Amygdala (tissue), 56 donors: ENCODE measurements at regions not wholly inside any gene's neighbourhood (a gene's known extent, or its start where the extent isn't known, plus 50 kb on each side); places are given as distances from the start of the nearest gene placed in this dataset.
"Not testable (repeated sequence)": the region's sequence is repeated elsewhere in the genome, so short reads cannot be mapped to it uniquely, and the experiment has no call there.

Experiments used
- DNase-seq, 56 donors: peaks; one replicate each; lab custom pipeline; 2025; lab: John Stamatoyannopoulos, UW

DNA sequence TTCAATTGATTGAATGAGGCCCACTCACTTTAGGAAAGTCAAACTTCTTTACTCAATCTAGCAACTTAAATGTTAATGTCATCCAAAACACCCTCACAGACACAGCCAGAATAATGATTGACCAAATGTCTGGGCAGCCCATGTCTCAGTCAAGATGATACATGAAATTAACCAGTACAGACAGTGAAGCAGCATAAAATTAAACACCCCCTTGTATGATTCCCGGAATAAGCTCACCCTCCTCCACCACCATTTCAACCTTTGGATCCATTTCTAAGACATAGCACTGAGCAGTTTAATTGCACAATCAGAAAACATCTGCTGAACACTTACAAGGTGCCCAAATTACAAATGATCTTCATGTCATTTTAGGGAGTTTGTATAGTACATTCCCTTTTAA is 570.7 kb upstream of the ID2 start:
- DNase-seq: no peak

DNA sequence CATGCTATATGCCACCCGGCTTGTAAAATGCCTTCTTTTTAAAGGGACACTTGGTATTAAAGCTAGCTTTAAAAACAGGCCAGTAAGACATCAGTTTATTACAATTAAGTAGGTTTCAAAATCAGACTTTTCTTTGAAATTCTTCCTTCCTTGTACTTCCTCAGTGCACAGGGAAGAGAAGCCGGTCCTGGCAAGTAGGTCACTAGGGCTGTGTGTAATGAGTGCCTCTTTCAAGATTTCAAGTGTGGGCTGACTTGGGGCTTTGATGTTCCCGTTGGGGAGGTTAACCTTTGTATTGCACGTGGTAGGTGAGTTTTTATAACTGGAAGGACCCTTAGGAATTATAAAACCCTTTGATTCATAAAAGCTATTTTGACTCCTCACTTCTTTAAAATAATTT is 566.4 kb upstream of the ID2 start:
- no peak for DNase-seq

DNA sequence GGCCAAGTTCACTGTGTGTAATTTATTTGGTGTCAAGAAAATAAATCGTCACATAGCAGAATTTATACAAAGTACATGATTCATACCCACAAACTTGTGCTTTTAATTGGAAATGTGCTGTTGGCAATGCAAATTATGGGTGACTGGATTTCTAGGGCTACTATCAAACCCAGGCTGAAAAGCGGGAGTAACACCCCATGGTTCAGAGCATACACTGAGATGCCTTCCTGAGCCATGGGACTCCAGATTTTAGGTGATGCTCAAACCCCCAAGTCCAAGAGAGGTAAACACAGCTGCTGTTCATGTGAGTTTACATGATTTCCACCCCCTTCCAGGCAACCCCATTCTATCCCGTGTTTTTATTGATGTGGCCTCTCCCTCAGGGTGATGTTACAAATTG is 565.9 kb upstream of the ID2 start:
- DNase-seq: no peak

DNA sequence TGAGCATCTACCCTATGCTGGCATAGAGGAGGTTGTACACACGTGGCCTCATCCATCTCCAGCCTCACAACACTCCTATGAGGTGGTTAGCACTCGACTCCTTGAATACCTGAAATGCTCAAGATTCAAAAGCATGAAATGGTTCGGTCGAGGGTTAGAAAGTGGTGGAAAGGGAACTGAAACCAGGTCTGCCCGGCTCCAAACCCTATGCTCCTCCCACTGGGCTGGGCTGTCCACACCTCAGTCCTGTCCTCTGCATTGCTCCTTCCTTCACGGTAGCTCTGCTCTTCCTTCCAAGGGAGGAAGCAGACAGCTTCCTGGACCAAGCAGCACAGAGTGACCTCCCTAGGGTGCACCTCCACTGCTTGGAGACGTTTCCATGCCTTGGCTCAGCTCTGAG is 565.2 kb upstream of the ID2 start:
- no peak for DNase-seq

DNA sequence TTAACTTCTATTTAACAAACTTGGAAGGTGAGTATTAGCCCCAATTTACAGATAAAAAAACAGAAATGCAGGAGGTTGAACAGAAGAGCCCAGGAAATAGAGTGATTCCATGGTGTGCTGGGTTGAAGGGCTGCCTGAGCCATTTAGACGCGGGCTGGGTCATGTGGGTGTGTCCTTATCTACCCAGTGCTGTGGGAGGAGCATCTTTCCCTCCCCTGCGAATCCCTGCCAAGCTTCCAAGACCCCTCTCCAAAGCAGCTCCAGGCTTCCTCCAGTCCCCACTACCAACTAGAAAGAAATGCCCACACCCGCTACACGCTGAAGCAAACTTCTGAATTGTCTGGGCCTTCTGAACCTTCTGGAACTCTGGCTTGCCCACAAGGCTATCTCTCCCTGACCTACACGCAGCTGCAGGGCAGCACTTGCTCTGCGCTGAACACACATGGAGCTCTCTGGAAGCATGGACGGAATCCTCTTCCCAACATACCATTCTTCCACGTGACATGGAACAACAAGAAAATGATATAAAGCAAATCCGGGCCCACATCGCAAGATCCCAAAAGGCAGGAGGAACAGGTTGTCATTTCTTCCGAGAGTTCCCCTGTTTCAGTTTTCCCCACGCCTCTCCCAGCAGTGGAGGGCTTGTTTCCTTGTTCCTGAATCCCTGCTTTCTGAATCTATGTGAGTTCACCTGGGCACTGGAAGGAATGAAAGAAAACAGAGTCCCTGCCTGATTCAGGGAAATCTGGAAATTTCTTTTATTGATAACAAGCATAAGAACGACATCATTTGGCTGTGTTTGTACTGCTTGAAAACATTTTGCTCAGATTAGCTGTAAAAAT is 562.7 kb upstream of the ID2 start:
- no peak for DNase-seq

DNA sequence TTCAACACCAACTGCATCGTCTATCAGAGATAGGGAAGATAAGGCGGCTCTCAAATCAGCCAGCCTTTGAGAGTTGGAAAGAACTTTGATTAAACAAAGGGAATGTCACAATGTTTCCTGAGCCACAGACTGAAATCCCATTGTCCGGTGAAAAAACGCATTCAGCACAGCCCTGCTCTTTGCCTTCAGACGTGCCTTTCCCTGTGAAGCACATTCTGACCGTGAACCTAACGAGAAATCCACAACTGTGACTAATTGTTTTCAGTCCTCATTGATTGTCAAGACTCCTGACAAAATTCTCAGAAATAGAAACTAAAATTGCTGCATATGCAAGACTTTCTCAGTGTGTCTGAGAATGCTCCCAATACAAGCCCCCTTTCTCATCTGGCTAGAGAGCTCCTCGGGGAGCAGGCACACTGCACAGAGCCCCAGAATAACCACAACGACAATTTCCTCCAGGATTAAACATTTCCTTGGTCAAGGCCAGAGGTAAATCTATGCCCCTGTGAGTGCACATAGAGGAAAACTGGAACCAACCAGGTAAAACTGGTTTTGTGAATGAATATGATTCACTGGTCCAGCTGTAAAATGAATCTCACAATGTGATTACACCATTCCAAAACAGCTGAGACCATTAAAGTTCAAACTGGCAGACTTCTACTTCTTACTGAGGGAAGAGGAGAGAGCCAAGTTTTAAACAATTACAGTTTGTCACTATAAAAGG is 561.9 kb upstream of the ID2 start:
- DNase-seq: no peak

DNA sequence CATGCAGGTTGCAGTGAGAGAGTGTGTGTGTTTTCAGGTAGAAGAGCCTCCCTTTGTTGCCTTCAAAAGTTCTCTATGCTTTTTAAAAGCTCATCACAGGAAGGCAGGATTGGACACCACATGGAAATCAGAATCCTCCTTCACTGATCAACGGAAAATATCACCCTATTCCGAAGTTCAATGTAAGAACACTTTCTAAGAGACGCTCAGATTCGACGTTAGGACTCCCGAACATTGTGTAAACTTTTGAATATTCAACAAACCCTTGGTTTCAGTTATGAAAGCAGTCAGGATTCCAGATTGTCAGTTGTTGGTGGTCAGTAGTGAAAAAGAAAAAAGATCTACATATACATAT is 561.4 kb upstream of the ID2 start:
- no peak for DNase-seq

DNA sequence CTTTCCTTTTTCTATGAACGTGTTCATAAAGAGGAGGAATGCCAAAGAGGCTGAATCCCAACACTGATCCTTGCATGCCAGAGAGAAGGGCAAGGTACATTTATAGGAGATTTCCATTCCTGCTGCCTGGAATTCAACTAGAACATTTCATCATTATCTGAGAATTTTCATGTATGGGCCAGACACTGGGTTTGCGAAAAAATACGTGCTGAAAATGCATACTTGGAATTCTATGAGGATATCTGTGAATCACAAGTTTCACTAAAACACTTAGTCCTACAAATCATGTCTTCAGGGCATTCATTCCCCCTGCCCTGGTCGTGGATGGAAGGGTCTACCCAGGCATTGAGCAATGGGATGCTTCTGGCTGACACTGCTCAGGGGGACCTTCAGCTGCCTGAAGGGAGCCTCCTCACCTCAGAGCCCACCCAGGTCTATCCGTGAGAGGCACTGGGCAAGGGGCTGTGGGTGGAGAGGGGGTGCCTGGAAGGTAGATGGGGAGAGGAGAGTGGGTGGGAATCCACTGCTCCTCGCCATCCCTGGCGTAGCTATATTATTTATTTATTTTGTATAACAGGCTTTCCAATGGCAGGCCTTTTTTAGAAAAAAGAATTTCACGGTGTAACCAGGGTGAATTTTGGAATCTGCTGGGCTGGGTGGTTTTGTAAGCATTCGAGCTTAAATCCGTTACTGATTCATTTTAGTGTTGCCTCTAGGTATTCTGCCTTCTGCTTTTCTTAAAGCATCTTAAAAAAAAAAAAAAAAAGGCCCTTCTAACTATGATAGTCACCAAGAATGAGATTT is 560.6 kb upstream of the ID2 start:
- no peak for DNase-seq

DNA sequence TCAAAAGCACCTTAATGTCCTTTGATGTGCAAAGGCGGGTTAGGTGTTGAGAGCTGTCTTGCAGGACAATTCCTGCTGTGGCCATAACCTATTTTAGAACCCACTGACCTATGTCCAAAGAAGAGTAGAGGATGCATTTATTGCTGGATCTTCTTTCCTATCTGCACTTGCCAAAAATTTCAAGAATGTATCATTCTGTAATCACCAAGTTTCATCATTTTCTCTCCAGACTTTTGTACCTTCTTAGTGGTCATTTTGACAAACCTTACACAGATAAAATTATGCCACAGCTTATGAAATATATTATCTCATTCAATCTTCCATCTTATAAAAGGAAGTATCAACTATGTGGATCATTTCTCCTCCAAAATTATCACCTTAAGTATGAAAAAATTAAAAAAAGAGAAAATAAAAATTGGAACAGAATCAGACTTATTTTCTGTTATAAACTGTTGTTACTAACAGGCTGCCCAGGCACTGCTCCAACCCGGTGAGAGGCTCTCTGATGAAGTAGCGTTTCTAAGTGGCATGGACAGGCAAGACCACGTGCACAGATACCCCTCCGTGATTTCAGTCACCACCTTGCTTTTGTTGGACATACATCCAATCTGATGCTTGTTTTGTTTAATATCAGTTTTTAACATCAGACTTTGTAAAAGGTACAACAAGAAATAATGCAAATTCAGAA is 559.9 kb upstream of the ID2 start:
- no peak for DNase-seq

DNA sequence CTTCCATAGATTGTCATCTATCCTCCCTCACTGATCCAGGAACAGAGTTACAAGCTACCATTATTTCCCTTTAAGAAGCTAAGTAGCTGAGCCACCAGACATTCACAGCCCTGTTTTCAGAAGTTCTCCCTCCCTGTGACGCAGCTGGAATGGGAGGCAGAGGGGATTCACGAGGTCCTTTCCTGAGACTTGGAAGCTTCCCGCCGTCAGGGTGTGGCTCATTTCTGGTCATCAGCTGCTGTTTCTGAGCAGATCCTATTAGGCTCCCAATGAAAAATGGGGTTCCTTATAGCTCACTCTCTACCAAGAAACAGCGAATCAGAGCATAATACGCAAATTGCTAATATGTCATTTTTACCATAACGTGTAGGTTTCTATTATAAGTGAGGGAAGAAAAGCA is 559.3 kb upstream of the ID2 start:
- DNase-seq: no peak

DNA sequence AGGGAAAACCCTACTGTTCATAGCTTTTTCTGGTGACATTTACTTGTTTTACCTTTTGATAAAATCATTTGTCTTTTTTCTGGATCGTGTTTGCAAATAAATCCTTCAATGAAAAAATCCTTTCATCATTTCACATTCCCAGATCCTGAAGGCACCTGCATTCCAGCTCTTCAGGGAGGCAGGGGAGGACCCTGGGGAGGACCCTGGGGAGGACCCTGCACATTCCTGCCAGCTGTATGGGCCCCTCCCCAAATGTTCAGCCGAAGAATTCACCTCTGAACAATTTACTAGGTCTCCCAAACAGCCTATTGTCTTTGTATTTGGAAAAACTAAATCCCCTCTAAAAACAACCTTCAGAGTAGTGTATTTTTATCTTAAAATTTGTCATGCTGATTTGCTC is 558.4 kb upstream of the ID2 start:
- DNase-seq: no peak

DNA sequence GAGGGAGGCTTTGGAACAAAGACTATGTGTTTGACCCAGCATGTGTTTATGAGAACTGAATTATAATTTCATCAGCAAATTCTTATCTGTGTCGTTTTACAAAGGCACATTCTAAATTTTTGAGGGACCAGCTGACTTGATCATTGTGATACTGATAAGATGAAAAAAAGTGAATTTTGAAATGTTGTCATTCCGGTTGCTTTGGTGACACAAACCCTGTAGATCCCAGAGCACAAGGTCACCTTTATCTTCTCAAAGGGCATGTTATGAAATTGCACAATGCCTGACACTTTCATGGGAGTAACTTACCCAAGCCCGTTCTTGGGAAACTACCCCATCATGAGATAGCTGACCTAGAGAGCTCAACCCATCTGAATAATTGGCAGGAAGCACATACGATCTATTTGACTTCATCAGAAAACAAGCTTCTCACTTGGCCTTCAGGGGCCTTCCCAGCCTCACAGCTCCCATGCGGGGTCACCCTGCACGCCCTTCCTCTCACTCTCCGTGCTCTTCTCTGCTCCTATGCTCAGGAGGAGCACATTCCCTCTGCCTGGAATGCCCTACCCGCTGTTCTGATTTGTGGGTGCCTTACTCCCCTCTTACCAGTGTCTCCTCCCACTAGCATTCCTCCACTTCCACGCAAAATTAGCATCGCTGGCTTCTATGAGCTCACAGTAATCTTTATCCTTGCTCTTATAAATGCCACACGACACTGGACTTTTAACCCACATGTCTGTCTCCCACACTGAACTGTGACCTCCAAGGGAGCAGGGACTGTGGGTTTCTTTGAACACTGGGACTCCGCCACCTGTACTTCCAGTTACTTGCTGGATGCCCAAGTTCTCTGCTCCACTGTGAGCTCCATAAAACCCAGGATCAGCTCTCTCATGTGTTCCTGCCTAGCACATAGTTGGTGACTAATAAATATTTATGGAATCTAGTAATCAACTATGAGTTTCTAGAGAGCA is 555.8 kb upstream of the ID2 start:
- DNase-seq: no peak

DNA sequence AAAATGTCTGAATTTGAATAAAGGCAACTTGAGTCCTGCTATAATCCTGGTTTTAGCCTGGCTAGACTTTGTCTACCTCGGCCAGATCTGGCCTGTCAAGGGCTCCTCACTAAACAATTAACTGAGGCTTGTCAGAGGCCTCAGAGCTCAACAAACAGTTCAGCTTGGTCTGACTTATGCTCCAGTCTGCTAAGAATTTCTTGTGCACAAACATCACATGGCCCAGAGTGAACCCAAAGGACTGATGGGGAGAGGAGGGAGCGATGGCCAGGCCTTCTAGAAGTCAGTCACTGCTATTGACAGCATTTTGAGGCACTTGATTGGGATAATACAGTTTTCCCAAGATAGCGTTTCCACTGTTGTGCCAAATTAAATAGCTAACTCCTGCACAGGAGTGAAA is 555.1 kb upstream of the ID2 start:
- no peak for DNase-seq

DNA sequence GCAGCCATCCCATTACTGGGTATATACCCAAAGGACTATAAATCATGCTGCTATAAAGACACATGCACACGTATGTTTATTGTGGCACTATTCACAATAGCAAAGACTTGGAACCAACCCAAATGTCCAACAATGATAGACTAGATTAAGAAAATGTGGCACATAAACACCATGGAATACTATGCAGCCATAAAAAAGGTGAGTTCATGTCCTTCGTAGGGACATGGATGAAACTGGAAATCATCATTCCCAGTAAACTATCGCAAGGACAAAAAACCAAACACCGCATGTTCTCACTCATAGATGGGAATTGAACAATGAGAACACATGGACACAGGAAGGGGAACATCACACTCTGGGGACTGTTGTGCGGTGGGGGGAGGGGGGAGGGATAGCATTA is 550.4 kb upstream of the ID2 start:
- DNase-seq: not testable (repeated sequence)

DNA sequence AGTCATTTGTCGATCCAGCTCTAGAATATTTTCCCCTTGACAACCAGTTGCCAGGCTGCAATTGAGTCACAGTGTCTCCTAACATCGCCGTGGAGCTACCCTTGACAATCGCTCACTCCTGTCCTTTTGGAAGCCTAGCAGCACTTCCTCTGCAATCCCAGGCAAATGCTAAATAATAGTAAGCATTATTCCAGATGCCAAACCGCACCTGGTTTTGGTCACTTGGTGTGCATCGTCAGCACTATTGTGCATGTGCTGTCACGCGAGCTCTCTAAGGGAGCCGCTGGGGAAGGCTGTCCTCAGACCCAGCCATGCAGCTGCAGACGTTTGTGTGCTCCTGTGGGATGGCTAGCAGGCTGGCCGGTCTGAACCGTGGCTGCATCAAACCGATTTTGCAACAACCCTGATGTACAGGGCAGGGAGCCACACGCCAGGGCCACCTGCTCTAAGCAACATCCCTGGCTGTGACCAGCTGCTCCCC is 549.5 kb upstream of the ID2 start:
- DNase-seq: peak in 19 of 56 donors; percentile 9 to 55 (median 32)

DNA sequence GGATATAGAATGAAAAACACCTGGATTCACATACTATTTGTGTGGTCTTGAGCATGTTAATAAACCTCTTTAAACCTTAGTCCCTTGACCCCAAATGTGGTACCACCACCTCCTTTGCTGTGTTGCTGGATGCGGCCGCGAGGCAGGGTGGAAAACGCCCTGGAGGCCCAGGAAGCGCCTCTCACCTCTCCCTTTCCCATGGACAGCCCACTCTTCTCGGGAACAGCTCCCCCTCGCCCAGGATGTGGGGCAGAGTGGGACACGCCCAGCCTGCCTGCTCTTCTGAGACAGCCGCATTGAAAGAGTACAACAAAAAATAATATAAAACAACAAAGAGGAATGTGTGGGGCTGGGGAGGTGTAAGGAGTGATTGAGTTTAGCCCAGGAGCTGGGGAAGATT is 549.0 kb upstream of the ID2 start:
- no peak for DNase-seq

DNA sequence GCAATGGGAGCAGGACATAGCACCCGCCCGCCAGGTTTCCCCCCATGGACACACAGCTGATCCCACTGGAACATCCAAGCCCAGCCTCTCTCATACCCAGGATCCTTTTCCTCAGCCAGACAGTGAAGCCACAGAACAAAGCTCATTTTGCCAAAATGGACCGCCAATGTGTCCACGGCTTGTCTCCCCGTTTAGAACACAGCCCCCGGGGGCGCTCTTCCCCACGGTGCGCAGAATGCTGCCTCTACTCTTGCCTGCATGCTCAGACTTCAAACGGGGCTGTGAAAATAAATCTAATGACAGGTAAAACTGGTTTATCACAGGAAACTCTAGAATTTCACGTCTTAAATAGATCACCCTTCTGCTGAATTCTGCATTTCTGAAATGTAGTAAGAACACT is 548.5 kb upstream of the ID2 start:
- no peak for DNase-seq

DNA sequence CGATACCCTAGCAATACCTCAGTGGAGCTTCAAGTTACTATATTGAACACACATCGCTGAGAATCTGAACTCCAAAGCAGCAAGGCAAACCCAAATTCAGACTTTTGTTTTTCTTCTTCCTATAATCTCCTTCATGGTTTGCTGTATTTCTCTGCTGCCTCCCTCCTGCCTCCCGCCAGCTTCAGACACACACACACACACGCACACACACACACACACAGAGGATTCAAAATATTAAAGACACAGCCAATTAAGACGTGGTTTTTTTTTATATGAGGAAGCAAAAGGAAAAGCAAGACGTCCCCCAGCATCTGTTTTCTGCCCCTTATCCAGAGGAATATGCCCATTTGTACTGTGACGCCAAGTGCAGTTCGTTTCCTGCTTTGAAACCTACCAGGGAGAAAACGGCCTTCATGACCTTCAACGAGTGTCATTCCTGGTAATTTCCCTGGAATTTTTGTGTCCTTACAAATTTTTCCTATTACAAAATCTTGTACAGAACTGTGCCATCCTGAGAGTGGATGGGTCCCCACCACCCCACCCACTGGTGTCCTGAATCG is 547.9 kb upstream of the ID2 start:
- DNase-seq: no peak

DNA sequence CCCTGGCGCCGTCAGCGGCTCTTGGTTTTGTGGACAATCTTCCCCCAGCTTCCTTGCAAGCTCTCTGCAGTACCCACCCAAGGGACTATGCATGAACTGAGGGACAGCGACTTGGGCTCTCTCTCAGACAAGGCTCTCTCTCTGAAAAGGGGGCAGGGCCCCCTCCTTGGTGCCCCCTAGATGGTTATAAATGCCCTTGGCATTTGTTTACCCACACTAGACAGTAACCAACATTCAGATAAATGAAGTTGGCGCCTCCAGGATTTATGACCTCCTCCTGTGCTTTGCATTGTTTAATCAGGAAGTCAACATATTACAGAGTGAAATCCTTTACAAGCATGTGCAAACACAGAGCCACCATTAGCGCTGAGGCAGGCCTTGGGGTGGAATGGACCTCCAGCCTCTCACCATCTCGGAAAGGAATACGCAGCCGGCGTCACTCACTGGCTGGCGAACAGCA is 547.4 kb upstream of the ID2 start:
- no peak for DNase-seq
